ENCODE measurements at regions not wholly inside any gene's neighbourhood (a gene's known extent, or its start where the extent isn't known, plus 50 kb on each side); places are given as distances from the start of the nearest gene placed in this dataset.

DNA sequence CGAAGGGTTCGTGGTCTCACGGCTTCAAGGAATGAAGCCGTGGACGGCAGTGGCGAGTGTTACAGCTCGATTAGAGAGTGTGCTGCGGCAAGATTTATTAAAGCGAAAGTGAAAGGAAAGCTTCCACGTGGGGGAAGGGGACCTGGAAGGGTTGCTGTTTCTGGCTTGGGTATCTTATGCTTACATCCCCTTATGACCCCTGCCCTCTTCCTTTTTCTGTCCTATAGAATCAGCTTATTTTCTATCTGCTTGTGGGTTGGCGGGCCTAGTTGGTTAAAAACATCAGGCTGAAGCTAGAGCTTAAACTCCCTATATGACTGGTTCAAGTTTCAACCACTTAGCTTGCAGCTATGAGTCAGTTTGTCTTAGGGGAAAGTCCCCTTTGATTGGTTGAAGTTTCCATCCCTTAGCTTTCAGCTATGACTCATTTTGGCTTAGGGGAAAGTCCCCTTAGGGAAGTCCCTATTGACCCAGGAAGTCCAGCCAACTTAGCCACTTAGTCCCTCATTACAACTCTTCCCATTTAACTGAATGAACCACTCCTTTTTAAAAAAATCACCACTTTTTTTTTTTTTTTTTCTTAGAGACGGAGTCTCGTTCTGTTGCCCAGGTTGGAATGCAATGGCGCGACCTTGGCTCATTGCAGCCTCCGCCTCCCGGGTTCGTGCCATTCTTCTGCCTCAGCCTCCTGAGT is 1494.7 kb upstream of the TMEM132C start:
- Histone ChIP-seq H3K27me3 (ENCODE audit: control insufficient read depth in 2 of 2, insufficient read depth in 2 of 2, low read length in 2 of 2) (no peaks in the 10 kb centered on the region), H3K4me2 (ENCODE audit: insufficient read depth, low read length) (no peak overlapping the region), H3K79me2 (ENCODE audit: control insufficient read depth, insufficient read depth, low read length) (no peaks in the 10 kb centered on the region), H2AFZ (ENCODE audit: low read depth, low read length) (no peak overlapping the region), H3K36me3 (ENCODE audit: control insufficient read depth in 2 of 2, extremely low read depth in 1 of 2, insufficient read depth in 2 of 2, low read length in 2 of 2) (no peaks in the 10 kb centered on the region), H4K20me1 (replicated peaks; ENCODE audit: control insufficient read depth, extremely low read depth, insufficient read depth, low read length) (no peaks in the 10 kb centered on the region), H3K27ac (ENCODE audit: insufficient read depth, low read depth, low read length) (no peak overlapping the region), H3K4me3 (replicated peaks in 1 of 3; ENCODE audit: insufficient read depth in 1 of 3, low read depth in 1 of 3, low read length in 3 of 3) (no peak overlapping the region), H3K9me1 (replicated peaks; ENCODE audit: control insufficient read depth, extremely low read depth, insufficient read depth, low read length) (no peaks in the 10 kb centered on the region), H3K9ac (replicated peaks; ENCODE audit: extremely low read depth, insufficient read depth, low read length) (no peak overlapping the region), H3K4me1 (ENCODE audit: control insufficient read depth, extremely low read depth, insufficient read depth, low read length) (no peaks in the 10 kb centered on the region), H3K9me3 (replicated peaks; ENCODE audit: control insufficient read depth, insufficient read depth, low read length) (no peaks in the 10 kb centered on the region)
- DNase-seq (ENCODE audit: low read depth, low spot score), result no peak
- CTCF ChIA-PET, result no interaction called here
- POLR2A ChIA-PET, result no interaction called here
- no TSS peak for BruUV-seq (replicated peaks)
- no peak for FAIRE-seq
- intact Hi-C loops (cut with micrococcal nuclease) (no loop called here), dilution Hi-C loops (cut with MboI; ENCODE audit: extremely low pct_ligation_motif_present, low sequenced_read_pairs) (no loop called here)
- TF ChIP-seq POLR2A (IDR thresholded peaks at IDR 0.05; ENCODE audit: low read depth, low read length), result no peak
- TF ChIP-seq JUN (IDR thresholded peaks at IDR 0.05; ENCODE audit: borderline replicate concordance, insufficient read depth, insufficient read length, low read depth), result no peak
- no peak for TF ChIP-seq GATA2 (IDR thresholded peaks at IDR 0.05; ENCODE audit: insufficient read depth, insufficient read length, low read depth, low read length)
- TF ChIP-seq, protein P1, sequence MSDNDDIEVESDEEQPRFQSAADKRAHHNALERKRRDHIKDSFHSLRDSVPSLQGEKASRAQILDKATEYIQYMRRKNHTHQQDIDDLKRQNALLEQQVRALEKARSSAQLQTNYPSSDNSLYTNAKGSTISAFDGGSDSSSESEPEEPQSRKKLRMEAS (IDR thresholded peaks at IDR 0.05; ENCODE audit: insufficient read depth, insufficient read length), result no peak

GRCh38 chr12:126773012-126773411 is 1494.0 kb upstream of the TMEM132C start:
- no peak for DNase-seq (ENCODE audit: low read depth, low spot score)
- no peak overlapping the region for H3K4me3 ChIP-seq (replicated peaks in 1 of 3; ENCODE audit: insufficient read depth in 1 of 3, low read depth in 1 of 3, low read length in 3 of 3)
- no peaks in the 10 kb centered on the region for H4K20me1 ChIP-seq (replicated peaks; ENCODE audit: control insufficient read depth, extremely low read depth, insufficient read depth, low read length)
- H3K36me3 ChIP-seq (ENCODE audit: control insufficient read depth in 2 of 2, extremely low read depth in 1 of 2, insufficient read depth in 2 of 2, low read length in 2 of 2), result no peaks in the 10 kb centered on the region
- no TSS peak for BruUV-seq (replicated peaks)
- no peak overlapping the region for H3K27ac ChIP-seq (ENCODE audit: insufficient read depth, low read depth, low read length)
- H3K9me3 ChIP-seq (replicated peaks; ENCODE audit: control insufficient read depth, insufficient read depth, low read length), result no peaks in the 10 kb centered on the region
- no peaks in the 10 kb centered on the region for H3K79me2 ChIP-seq (ENCODE audit: control insufficient read depth, insufficient read depth, low read length)
- POLR2A ChIA-PET, result no interaction called here
- no peak overlapping the region for H3K4me2 ChIP-seq (ENCODE audit: insufficient read depth, low read length)
- H2AFZ ChIP-seq (ENCODE audit: low read depth, low read length), result no peak overlapping the region
- H3K27me3 ChIP-seq (ENCODE audit: control insufficient read depth in 2 of 2, insufficient read depth in 2 of 2, low read length in 2 of 2), result no peaks in the 10 kb centered on the region
- FAIRE-seq, result no peak
- no peaks in the 10 kb centered on the region for H3K9me1 ChIP-seq (replicated peaks; ENCODE audit: control insufficient read depth, extremely low read depth, insufficient read depth, low read length)
- CTCF ChIA-PET, result no interaction called here
- no peak for TF ChIP-seq GATA2 (IDR thresholded peaks at IDR 0.05; ENCODE audit: insufficient read depth, insufficient read length, low read depth, low read length)
- TF ChIP-seq, protein P2, sequence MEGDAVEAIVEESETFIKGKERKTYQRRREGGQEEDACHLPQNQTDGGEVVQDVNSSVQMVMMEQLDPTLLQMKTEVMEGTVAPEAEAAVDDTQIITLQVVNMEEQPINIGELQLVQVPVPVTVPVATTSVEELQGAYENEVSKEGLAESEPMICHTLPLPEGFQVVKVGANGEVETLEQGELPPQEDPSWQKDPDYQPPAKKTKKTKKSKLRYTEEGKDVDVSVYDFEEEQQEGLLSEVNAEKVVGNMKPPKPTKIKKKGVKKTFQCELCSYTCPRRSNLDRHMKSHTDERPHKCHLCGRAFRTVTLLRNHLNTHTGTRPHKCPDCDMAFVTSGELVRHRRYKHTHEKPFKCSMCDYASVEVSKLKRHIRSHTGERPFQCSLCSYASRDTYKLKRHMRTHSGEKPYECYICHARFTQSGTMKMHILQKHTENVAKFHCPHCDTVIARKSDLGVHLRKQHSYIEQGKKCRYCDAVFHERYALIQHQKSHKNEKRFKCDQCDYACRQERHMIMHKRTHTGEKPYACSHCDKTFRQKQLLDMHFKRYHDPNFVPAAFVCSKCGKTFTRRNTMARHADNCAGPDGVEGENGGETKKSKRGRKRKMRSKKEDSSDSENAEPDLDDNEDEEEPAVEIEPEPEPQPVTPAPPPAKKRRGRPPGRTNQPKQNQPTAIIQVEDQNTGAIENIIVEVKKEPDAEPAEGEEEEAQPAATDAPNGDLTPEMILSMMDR (IDR thresholded peaks at IDR 0.05; ENCODE audit: extremely low read depth in 1 of 2, insufficient read depth in 1 of 2, low read depth in 1 of 2, low read length in 2 of 2), result no peak
- TF ChIP-seq FOS (IDR thresholded peaks at IDR 0.05; ENCODE audit: borderline replicate concordance, insufficient read depth, low read length), result no peak
- TF ChIP-seq POLR2A (IDR thresholded peaks at IDR 0.05; ENCODE audit: low read depth, low read length), result no peak
- TF ChIP-seq JUN (IDR thresholded peaks at IDR 0.05; ENCODE audit: borderline replicate concordance, insufficient read depth, insufficient read length, low read depth), result no peak
- TF ChIP-seq MYC (IDR thresholded peaks at IDR 0.05; ENCODE audit: low read depth, low read length), result no peak
- intact Hi-C loops (cut with micrococcal nuclease) (no loop called here), dilution Hi-C loops (cut with MboI; ENCODE audit: extremely low pct_ligation_motif_present, low sequenced_read_pairs) (no loop called here)
- no peaks in the 10 kb centered on the region for H3K4me1 ChIP-seq (ENCODE audit: control insufficient read depth, extremely low read depth, insufficient read depth, low read length)
- no peak overlapping the region for H3K9ac ChIP-seq (replicated peaks; ENCODE audit: extremely low read depth, insufficient read depth, low read length)

Measured in endothelial cell of umbilical vein (primary cell).